HG02852 (cell line): ENCODE measurements at regions not wholly inside any gene's neighbourhood (a gene's known extent, or its start where the extent isn't known, plus 50 kb on each side); places are given as distances from the start of the nearest gene placed in this dataset.
"Not testable (repeated sequence)": the region's sequence is repeated elsewhere in the genome, so short reads cannot be mapped to it uniquely, and the experiment has no call there.

ENCODE experiments used
- ATAC-seq: cut with Tn5 transposase; IDR thresholded peaks from one replicate; pipeline ENCODE4 v1.9.1; 2021; ENCODE audit warnings: mild to moderate bottlenecking, moderate library complexity; ENCODE audit not compliant: unreplicated experiment

DNA sequence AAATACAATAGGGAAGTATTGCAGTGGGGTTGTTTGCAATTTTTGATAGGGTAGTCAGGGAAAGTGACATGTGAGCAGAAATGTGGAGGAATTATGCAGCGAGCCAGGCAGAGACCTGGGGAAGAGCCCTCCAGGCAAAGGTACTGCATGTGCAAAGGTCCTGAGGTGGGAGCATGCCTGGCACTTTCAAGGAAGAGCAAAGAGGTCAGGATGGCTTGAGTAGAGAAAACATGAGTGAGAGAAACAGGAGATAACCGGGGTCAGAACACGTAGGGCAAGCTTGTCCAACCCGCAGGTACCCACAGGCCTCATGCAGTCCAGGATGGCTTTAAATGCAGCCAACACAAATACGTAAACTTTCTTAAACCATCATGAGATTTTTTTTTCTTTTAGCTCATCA is 71.0 kb downstream of the COQ2 start:
- no peak for ATAC-seq

DNA sequence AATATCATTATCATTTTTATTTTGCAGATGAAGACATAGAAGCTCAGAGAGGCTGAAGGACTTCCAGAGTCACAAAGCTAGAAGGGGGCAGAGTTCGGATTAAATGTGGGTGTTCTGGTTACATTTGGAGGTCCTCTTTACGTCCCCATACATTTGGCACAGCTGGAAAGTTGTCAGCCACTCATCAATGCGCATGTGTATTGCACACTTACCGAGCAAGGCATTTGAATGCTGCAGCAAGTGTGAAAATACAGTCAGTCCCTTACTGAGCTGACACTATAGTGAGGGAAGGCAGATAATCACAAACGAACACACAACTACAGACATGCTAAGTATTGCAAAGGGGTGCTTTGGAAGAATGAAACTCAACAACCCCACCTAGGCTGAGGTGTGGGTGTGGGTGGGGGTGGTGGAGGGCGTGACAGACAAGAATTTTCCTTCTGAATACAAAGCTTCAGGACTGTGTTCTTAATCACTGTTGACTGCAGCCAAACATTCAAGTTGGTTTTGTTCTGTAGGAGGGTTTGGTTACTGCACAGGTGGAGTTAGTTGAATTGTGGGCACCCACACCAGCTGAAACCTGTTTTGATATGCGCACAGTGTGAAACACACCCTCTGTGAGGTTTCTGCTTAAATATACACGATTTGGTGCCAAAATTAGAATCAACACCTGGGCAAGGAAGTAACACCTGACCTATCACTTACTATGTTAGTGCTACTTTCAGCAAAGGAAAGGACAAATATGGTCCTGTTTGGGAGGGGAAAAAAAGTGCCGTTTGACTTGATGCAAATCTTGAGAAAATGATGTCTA is 72.4 kb downstream of the COQ2 start:
- peak; percentile 85 for ATAC-seq

DNA sequence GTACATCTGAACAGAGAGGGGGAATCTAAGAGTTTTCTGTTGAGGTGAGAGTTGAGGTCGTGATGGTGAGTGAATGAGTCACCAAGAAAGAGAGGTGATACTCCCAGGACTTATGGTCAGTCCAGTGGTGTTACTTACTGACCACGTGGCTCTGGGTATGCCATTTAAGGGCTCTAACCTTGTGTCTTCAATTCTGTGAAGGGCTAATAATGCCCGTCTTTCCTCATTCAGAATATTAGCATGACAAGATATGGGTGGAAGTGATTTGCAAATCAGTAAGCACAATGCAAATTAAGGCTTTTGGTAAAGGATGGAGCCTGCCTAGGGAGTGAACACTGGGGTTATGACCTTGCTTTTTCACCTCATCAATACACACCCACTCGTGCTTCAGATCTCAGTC is 75.2 kb downstream of the COQ2 start:
- ATAC-seq = no peak

DNA sequence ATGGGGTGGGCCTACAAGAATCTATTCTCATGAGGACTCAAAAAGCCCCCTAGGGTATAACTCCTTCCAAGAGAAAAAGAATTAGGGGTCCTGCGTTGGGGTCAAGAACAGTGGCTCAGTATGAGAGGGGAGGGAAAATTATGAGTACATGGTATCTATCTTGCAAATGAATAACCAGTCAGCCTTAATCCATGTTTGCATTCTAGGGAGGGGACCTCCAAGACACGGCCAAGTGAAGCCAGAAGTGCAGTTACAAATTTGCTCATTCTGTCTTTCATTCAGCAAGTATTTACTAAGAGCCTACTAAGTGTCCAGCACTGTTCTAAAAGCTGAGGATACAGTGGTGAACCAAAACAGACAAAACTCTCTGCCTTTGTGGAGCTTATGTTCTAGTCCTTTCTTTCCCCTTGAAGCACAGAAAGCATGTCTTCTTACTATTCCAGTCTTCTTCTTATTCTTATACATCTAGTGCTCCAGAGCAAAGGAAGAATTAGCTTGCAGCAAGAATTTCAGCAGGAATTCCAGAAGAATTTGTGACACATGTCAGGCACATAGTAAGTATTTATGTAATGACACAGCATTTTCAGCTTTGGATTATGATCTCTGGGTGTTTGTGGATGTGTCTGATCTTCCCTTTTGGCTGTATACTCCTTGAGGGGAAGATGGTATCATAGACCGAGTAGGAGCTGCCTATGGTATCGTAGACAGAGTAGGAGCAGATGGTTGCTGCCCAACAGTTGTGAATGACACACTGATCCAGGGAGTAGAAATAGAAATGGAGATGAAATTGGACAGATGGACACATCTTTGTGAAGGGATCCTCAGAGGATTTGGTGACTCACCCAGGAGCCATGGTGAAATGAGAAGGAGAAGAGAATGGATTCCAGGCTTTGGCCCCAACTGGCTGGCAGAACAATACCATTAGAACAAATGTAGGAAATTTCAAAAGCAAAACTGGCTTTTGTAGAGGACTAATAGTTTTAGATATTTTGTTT is 75.9 kb downstream of the COQ2 start:
- ATAC-seq = no peak

DNA sequence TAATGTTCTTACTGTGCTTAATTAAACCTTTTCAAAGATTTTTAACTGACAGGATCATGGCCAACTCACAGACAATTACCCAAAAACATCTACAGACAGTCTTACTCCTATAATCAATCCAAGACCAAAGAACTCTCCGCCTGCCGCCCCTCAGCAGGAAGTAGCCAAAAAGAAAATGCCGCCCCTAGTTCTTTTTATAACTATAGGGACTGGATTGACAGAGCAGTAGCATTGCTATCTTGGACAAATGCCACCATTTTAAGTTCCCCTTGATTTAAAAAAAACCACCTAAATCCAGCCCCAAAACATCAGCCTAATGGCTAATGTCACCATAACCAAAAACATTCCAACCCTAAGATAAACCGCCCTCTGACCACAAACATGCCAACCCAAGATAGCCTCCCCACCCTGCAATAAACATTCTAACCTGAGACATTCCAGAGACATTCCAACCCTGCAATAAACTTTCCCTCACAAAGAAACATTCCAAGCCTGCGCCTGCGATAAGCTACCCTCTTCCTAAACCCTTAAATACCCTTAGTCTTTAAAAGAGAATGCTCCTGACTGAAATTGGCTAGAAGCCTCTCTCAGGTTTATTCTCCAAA is 77.0 kb downstream of the COQ2 start:
- ATAC-seq = no peak

DNA sequence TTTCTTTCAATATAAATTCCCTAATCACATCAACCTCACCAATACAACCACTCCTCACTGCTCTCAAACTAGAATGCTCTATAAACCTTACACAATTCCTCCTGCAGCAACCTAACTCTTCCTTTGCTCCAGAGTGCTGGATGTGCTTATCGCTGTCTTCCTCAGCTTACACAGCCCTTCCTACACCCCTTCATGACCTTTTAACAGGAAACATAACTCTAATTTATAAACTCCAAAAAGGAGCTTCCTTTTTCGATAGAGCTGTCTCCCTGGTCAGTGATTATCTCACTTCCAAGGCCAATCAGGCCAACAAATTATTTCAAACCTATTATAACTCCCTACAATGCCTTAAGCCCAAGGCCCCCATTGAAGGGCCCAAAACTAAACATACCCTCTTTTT is 78.8 kb downstream of the COQ2 start:
- ATAC-seq = no peak

DNA sequence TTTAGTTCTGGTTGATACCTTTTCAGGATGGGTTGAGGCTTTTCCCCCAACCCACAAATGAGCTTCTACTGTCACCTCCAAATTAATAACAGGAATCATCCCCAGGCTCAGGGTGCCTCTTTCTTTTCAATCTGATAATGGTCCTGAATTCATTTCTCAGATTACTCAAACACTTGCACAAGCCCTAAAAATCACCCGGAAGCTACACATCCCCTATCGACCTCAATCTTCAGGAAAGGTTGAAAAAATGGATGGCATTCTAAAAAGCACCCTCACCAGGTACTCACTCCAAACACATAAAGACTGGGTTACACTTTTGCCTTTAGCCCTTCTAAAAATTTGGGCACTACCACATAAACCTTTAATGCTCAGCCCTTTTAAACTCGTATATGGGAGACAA is 79.9 kb downstream of the COQ2 start:
- ATAC-seq = no peak

DNA sequence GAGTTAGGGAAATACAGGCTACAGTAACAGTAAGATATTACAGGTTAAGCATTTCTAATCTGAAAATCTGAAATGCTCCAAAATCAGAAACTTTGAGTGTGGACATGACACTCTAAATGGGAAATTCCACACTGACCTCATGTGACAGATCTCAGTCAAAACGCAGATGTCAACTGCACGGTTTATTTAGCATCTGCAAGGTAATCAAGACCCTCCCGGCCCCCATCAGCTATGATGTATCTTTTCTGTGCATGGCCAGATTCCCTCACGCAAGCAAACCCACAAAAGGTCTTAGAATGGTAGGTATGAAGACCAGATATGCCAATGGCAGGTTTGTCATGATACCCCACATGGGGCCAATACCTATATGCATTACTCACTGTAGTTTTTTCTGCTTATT is 82.8 kb downstream of the COQ2 start:
- no peak for ATAC-seq

DNA sequence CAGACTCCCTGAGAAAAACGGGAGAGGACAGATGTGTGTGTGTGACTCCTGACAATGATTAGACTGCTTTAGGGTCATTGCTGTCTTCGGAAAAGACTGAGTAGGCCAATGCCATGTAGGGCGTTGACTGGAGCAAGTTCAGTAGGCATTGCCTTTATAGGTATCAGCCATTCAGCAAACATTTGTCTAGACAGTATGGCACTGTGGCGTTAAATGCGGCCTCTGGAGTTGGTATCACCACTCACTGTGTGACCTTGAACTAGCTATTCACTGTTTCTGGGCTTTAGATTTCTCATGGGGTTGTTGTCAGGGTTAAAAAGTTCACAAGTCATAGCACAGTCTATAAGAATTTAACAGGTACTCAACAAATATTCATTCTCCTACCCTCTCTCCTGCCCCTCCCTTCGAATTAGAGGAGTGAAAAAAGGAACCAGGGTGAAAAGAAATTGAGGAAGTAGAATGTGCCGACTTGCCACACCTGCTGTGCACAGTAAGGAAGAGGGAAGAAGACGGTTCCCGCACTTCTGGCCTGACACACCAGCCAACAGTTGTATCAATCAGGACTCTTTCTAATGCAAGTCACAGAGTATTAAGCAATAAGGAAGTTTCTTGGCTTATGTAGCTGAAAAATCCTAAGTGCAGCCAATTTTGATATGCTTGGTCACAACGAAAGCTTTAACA is 83.2 kb upstream of the PLAC8 start:
- no peak for ATAC-seq

DNA sequence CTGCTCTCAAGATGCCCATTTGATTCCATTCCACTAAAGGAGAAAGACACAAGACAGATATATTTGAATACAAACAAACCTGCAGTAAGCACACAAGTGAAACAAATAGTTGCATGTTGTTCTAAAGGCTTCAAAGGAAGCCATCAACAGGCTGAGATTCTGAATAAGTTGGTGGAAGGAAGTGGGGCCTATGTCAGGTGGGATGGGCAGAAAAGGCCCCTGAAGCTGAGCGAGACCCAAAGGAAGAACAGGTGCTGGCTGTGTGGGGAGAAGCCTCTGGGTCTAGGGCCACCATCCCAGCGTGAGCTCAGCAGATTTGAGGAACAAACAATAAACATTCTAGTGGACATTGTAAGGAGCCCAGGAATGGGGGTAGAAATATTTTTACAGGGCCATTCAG is 82.4 kb upstream of the PLAC8 start:
- ATAC-seq = no peak

DNA sequence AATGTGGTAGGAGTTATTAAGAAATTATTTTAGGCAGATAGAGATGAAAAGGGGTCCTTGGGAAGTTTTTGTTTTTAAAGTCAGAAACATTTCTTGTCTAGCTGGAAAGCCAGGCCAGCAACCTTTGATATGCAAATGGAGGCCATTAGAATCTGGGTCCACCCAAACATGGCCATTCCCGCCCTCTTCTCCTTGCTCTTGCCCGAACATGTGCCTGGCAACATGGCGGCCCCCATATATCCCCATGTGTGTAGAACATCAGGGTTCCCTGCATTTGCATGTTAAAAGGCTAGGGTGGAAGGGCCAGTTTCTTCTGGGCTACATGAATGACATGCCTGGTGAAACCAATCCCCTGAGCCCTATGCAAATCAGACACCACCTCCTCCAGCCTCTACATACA is 80.7 kb upstream of the PLAC8 start:
- no peak for ATAC-seq

DNA sequence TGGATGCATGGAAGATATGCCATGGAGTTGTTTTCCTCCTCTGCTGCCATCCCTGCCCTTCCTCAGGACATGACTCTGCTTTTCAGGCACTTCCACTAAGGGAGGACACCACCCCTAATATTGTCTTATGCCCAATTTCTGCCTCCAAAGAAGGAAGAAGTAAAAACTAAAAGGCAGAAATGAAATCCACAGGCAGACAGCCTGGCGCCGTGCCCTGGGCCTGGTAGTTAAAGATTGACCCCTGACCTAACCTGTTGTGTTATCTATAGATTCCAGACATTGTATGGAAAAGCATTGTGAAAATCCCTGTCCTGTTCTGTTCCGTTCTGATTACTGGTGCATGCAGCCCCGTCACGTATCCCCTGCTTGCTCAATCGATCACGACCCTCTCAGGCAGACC is 80.1 kb upstream of the PLAC8 start:
- ATAC-seq = not testable (repeated sequence)

DNA sequence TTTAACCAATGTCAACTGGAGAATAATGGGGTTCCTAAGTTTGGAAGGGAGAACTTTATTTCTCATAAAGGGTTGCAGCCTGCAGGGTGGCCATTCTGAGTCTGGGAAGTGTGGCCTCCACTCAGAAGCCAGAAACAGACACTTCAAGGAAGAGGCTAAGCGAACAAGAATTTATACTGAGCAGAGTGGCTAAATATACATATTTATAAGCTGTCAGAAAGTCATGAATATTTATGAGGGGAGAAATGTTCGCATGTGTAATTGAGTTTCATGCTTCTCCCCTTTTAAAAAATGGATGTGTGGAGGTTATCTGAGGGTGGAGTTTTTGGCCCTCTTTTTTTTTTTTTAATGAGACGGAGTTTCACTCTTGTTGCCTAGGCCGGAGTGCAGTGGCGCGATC is 78.1 kb upstream of the PLAC8 start:
- ATAC-seq = no peak

DNA sequence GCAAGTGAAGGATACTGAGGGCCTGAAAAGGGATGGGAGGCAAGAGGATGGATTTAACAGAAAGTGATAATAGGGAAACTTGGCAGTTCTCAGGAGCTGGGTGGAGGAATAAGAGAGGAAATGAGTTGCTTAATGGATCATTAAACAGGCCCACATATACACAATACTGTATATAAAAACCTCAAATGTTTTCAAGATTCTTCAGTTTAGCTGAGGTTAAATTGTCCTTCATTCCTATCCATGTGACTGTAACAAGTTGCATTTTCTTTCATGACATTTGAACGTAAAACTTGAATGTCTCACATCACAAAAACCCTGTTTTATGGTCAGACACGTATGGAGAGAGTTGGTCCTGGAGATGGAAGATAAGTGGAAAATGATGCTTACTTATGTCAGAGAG is 76.5 kb upstream of the PLAC8 start:
- no peak for ATAC-seq

DNA sequence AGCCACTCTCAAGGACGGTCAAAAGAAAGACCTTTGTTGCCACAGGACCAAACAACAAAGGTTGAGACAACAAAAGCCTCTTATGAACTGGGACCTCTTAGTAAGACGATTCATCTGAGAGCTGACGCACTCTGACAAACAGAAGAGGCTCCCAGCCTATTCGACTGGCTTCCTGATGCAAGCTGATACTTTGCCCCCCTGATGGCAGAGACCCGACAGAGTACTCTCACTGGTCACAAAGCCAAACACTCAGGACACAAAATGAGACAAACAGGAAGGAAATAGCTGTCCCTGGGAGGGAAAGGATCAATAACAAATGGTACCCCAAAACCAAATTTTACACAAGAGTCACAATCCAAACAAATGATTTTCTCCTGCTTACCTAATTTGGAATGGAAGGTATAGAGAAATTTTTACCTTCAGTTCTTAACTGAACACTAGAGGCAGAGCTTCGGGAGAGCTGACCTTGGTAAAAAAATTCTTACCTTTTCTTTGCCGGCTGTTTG is 75.2 kb upstream of the PLAC8 start:
- no peak for ATAC-seq

DNA sequence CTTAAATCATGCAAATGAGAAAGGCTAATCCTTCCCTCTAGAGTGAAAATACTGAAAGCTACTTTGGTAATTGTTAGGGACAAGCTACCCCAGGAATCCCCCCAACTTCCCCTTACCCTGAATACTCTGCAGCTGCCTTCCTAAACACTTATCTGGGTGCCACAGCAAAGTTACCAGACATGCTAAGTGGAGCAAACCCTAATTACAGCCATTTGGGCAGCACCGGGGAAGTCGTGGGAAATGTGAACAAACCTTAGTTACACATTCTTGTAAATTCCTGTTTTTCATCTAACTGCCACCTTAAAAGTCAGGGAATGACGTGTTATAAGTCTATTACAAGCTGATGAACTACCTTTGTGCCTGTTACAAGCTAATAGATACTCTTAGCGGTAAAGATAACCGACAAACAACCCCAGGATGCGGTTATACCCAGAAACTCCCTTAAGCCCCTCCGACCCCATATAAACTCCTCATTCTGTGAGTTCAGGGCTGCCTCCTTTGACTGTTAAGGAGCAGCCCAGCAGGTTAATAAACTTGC is 66.0 kb upstream of the PLAC8 start:
- peak; percentile 39 for ATAC-seq

DNA sequence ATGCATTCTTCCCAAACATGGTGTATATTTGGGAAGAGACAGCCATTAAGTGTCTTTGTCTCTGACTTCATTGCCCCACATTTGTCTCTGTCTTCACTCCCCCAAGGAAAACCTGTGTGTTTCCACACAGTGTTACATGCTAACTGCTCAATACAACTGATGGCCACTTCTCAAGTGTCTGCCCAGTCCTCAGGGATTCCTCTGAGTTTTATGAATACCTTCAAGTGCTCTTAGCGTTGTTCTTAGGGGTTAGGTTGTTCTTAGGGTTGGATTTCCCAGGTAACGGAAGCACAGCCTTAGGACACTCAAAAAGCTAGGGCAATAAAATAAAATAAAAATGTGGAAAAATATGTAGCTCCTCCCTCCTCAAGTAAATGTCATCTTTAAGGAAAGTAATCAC is 64.7 kb upstream of the PLAC8 start:
- ATAC-seq = no peak

DNA sequence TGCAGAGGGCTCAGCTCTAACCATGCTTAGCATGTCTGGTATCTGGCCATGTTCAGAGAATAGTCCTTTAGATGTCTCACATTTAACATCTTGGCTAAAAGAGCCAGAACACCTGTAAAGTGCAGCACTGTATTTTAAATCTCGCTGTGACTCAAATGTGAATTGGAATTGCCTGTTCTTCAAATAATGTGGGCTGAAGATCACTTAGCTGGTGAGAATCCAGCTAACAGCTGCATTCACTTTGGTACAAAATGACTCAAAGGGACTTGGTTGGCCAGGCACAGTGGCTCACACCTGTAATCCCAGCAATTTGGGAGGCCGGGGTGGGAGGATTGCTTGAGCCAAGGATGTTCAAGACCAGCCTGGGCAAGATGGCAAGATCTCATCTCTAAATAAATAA is 63.5 kb upstream of the PLAC8 start:
- peak; percentile 49 for ATAC-seq

DNA sequence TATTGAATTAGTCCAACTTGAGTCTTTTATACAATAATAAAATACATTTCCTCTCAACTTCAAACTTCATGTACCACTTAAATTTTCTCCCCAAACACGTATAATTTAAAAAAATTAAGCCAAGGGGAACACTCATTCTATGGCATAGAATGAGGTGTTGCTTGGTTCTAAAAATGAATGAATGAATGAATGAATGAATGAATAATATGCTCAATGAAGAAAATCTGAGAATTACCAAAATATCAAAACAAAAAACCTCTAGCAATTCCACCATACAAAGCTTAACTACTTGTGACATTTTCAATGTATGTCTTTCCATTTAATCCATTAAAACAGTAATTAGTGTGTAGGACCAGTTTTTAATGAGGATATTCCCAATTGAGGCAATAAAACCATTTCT is 62.7 kb upstream of the PLAC8 start:
- ATAC-seq = no peak

DNA sequence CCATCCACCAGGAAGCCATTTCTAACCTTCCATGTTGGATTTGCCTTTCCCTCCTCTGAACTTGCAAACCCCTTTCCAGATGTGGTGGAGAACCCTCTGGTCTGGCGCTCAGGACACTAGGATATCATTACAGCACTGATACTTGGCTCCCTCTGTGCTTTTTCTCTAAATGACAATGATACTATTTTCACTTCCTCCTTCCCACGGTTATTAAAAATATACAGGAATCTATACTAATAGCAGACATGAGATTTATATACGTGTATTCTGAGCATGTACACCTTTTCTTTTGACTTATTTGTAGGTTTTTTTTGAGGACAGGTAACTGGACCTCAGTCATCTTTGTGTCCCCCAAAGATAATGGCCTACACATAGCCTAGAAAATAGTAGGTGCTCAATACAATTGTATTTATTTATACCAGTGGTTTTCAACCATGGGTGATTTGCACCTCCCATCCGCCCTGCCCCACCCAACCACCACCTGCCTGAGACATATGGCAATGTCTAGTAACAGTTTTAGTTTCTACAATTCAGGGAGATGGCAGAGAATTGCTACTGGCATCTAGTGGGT is 60.4 kb upstream of the PLAC8 start:
- ATAC-seq = peak; percentile 56
